Liver (tissue), 8 donors: ENCODE measurements at regions not wholly inside any gene's neighbourhood (a gene's known extent, or its start where the extent isn't known, plus 50 kb on each side); places are given as distances from the start of the nearest gene placed in this dataset.

ENCODE experiments used
- DNase-seq: peaks from one replicate; pipeline ENCODE4 v3.0.0-alpha.2; 2017; ENCODE audit warnings: low spot score
- H3K27ac ChIP-seq, 2 donors: one replicate each; pipeline ENCODE4 v1.7.0; 2013; ENCODE audit warnings: inconsistent platforms in 2 of 2, low read length in 2 of 2, control low read depth in 1 of 2, low read depth in 1 of 2, mild to moderate bottlenecking in 1 of 2
- H3K27me3 ChIP-seq, 4 donors: one replicate each; pipeline versions ENCODE4 v1.6.1 to v1.7.0; 2013; ENCODE audit warnings: low read length in 3 of 4, inconsistent platforms in 1 of 4, mild to moderate bottlenecking in 1 of 4, moderate library complexity in 1 of 4; ENCODE audit not compliant: control insufficient read depth in 4 of 4, insufficient read depth in 4 of 4
- H3K36me3 ChIP-seq, 4 donors: one replicate each; pipeline versions ENCODE4 v1.6.1 to v1.7.0; 2013; ENCODE audit warnings: low read length in 3 of 4, mild to moderate bottlenecking in 3 of 4, low read depth in 1 of 4, moderate library complexity in 1 of 4; ENCODE audit not compliant: control insufficient read depth in 4 of 4, insufficient read depth in 3 of 4
- H3K4me1 ChIP-seq, 4 donors: one replicate each; pipeline versions ENCODE4 v1.6.1 to v1.7.0; 2013; ENCODE audit warnings: low read length in 3 of 4, mild to moderate bottlenecking in 3 of 4, moderate library complexity in 1 of 4; ENCODE audit not compliant: control insufficient read depth in 4 of 4, insufficient read depth in 4 of 4
- H3K4me3 ChIP-seq, 3 donors: one replicate each; pipeline versions ENCODE4 v1.6.1 to v1.7.0; 2013; ENCODE audit warnings: low read length in 3 of 3, control low read depth in 1 of 3, low read depth in 1 of 3, mild to moderate bottlenecking in 1 of 3
- H3K9ac ChIP-seq, 2 donors: one replicate each; pipeline ENCODE4 v1.7.0; 2013; ENCODE audit warnings: low read length in 2 of 2, mild to moderate bottlenecking in 2 of 2, moderate library complexity in 2 of 2, control low read depth in 1 of 2, low read depth in 1 of 2
- H3K9me3 ChIP-seq, 4 donors: one replicate each; pipeline versions ENCODE4 v1.6.1 to v1.7.0; 2013; ENCODE audit warnings: low read length in 3 of 4; ENCODE audit not compliant: control insufficient read depth in 4 of 4
- ATF3 ChIP-seq: IDR thresholded peaks from 2 replicates; pipeline ENCODE4 v1.6.1; 2016; ENCODE audit warnings: antibody characterized with exemption
- CTCF ChIP-seq: fragments of 150-350 bp; IDR thresholded peaks from 2 replicates; pipeline ENCODE4 v1.5.1; 2017; ENCODE audit warnings: improper control_type of control experiment, low read depth, low read length; ENCODE audit not compliant: missing input control
- EGR1 ChIP-seq, 2 donors: IDR thresholded peaks; 2 replicates each; pipeline ENCODE4 v1.6.1; 2016 to 2018; ENCODE audit warnings: antibody characterized with exemption in 2 of 2, low read depth in 2 of 2
- FOXA1 ChIP-seq: IDR thresholded peaks from 2 replicates; pipeline ENCODE4 v1.6.1; 2016; ENCODE audit warnings: antibody characterized with exemption
- FOXA2 ChIP-seq: IDR thresholded peaks from 2 replicates; pipeline ENCODE4 v1.6.1; 2016; ENCODE audit warnings: antibody characterized with exemption
- GABPA ChIP-seq, 2 donors: IDR thresholded peaks in 1 of 2; conservative IDR thresholded peaks in 1 of 2; 2 replicates each; pipeline ENCODE4 v1.6.1; 2016; ENCODE audit warnings: antibody characterized with exemption in 2 of 2, mild to moderate bottlenecking in 1 of 2, moderate library complexity in 1 of 2
- HNF4A ChIP-seq, 2 donors: conservative IDR thresholded peaks; 2 replicates each; pipeline ENCODE4 v1.6.1; 2016; ENCODE audit warnings: antibody characterized with exemption in 2 of 2, mild to moderate bottlenecking in 2 of 2
- HNF4G ChIP-seq: IDR thresholded peaks from 2 replicates; pipeline ENCODE4 v1.6.1; 2016; ENCODE audit warnings: antibody characterized with exemption
- JUND ChIP-seq, 2 donors: IDR thresholded peaks; 2 replicates each; pipeline ENCODE4 v1.6.1; 2016; ENCODE audit warnings: antibody characterized with exemption in 2 of 2
- MAX ChIP-seq: IDR thresholded peaks from 2 replicates; pipeline ENCODE4 v1.6.1; 2016; ENCODE audit warnings: antibody characterized with exemption
- NR2F2 ChIP-seq: IDR thresholded peaks from 2 replicates; pipeline ENCODE4 v1.6.1; 2016; ENCODE audit warnings: antibody characterized with exemption
- RAD21 ChIP-seq, 2 donors: IDR thresholded peaks; 2 replicates each; pipeline ENCODE4 v1.6.1; 2016; ENCODE audit warnings: antibody characterized with exemption in 2 of 2, mild to moderate bottlenecking in 2 of 2
- RXRA ChIP-seq, 2 donors: IDR thresholded peaks; 2 replicates each; pipeline ENCODE4 v1.6.1; 2017 to 2018; ENCODE audit warnings: antibody characterized with exemption in 2 of 2, mild to moderate bottlenecking in 1 of 2
- SP1 ChIP-seq: IDR thresholded peaks from 2 replicates; pipeline ENCODE4 v1.6.1; 2018; ENCODE audit warnings: antibody characterized with exemption, mild to moderate bottlenecking
- TAF1 ChIP-seq: conservative IDR thresholded peaks from 2 replicates; pipeline ENCODE4 v1.6.1; 2016; ENCODE audit warnings: antibody characterized with exemption, mild to moderate bottlenecking
- YY1 ChIP-seq: IDR thresholded peaks from 2 replicates; pipeline ENCODE4 v1.6.1; 2016; ENCODE audit warnings: antibody characterized with exemption, mild to moderate bottlenecking
- WGBS: extraction: QIAGEN DNeasy Blood & Tissue Kit; methylation state at CpG from one replicate; pipeline ENCODE4 v1.1.7; 2013; 5-methylcytosine and 5-hydroxymethylcytosine counted together
- TF ChIP-seq, protein P1 (sequence below): IDR thresholded peaks from 2 replicates; pipeline ENCODE4 v1.6.1; 2016; ENCODE audit warnings: antibody characterized with exemption, mild to moderate bottlenecking
- TF ChIP-seq, protein P2 (sequence below): IDR thresholded peaks from 2 replicates; pipeline ENCODE4 v1.6.1; 2016; ENCODE audit warnings: antibody characterized with exemption
- donor health status: healthy.
- donor health status: healthy.
- donor health status: healthy.
- donor health status: healthy.
- donor health status: healthy.

DNA sequence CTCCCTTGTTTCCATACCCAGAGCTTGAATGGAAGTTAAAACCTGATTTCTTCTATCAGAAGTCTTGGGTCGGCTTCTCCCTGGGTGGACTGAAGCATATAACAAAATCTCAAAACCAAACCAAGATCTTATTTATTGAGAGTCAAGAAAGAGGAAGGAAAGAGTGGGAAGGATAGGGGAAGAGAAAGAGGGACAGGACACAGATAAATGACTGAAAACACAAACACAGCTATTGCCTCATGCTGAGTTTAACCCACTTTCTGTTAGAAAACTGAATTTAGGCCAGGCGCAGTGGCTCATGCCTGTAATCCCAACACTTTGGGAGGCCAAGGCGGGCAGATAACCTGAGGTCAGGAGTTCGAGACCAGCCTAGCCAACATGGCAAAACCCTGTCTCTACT is 92.9 kb downstream of the PALM2AKAP2 start:
- WGBS: 88% methylated on average over 4 of the region's 4 CpGs
- no peak overlapping the region for H3K4me3 ChIP-seq
- no peaks in the 10 kb centered on the region for H3K27me3 ChIP-seq
- TF ChIP-seq RAD21 (IDR thresholded peaks at IDR 0.05) (no peak), MAX (no peak), JUND (IDR thresholded peaks at IDR 0.05) (no peak), ATF3 (no peak), TAF1 (no peak), HNF4A (conservative IDR thresholded peaks at IDR 0.05) (no peak), GABPA (IDR thresholded peaks at IDR 0.05 in 1 of 2, conservative IDR thresholded peaks at IDR 0.05 in 1 of 2) (no peak), YY1 (no peak), HNF4G (no peak), FOXA1 (no peak), RXRA (IDR thresholded peaks at IDR 0.05) (no peak), SP1 (no peak), EGR1 (IDR thresholded peaks at IDR 0.05; ENCODE audit: low read depth in 2 of 2) (no peak), NR2F2 (no peak), FOXA2 (no peak), CTCF (no peak)
- TF ChIP-seq, protein P1, sequence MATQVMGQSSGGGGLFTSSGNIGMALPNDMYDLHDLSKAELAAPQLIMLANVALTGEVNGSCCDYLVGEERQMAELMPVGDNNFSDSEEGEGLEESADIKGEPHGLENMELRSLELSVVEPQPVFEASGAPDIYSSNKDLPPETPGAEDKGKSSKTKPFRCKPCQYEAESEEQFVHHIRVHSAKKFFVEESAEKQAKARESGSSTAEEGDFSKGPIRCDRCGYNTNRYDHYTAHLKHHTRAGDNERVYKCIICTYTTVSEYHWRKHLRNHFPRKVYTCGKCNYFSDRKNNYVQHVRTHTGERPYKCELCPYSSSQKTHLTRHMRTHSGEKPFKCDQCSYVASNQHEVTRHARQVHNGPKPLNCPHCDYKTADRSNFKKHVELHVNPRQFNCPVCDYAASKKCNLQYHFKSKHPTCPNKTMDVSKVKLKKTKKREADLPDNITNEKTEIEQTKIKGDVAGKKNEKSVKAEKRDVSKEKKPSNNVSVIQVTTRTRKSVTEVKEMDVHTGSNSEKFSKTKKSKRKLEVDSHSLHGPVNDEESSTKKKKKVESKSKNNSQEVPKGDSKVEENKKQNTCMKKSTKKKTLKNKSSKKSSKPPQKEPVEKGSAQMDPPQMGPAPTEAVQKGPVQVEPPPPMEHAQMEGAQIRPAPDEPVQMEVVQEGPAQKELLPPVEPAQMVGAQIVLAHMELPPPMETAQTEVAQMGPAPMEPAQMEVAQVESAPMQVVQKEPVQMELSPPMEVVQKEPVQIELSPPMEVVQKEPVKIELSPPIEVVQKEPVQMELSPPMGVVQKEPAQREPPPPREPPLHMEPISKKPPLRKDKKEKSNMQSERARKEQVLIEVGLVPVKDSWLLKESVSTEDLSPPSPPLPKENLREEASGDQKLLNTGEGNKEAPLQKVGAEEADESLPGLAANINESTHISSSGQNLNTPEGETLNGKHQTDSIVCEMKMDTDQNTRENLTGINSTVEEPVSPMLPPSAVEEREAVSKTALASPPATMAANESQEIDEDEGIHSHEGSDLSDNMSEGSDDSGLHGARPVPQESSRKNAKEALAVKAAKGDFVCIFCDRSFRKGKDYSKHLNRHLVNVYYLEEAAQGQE: no peak
- TF ChIP-seq, protein P2, sequence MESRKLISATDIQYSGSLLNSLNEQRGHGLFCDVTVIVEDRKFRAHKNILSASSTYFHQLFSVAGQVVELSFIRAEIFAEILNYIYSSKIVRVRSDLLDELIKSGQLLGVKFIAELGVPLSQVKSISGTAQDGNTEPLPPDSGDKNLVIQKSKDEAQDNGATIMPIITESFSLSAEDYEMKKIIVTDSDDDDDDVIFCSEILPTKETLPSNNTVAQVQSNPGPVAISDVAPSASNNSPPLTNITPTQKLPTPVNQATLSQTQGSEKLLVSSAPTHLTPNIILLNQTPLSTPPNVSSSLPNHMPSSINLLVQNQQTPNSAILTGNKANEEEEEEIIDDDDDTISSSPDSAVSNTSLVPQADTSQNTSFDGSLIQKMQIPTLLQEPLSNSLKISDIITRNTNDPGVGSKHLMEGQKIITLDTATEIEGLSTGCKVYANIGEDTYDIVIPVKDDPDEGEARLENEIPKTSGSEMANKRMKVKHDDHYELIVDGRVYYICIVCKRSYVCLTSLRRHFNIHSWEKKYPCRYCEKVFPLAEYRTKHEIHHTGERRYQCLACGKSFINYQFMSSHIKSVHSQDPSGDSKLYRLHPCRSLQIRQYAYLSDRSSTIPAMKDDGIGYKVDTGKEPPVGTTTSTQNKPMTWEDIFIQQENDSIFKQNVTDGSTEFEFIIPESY: no peak
- H3K4me1 ChIP-seq: no peaks in the 10 kb centered on the region
- H3K36me3 ChIP-seq: peaks cover 0 to 13% (median 7%) of the 10 kb centered on the region in 4 donors
- H3K27ac ChIP-seq: no peak overlapping the region
- H3K9ac ChIP-seq: no peak overlapping the region
- no peak for DNase-seq
- H3K9me3 ChIP-seq: no peaks in the 10 kb centered on the region
